ENCODE measurements at regions not wholly inside any gene's neighbourhood (a gene's known extent, or its start where the extent isn't known, plus 50 kb on each side); places are given as distances from the start of the nearest gene placed in this dataset.

DNA sequence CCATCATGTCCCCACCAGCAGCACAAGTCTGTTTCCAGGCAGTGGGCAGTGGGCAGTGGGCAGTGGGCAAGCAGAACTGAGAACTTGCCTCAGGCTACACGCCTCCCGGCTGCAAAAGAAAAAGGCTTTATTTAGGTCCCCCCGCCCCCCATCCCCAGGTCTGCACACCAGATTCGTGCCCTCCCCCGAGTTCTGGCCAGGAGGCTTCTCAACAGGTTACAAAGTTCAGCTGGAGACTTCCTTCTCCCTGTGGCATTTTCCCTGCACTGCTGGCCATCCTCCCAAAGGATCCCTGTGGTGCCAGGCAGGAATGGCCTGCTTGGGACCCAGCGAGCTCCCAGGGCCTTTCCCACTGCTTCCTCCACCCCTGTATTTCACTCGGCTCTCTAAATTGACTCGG is 97.0 kb upstream of the TRIM2 start:
- no peak for DNase-seq

DNA sequence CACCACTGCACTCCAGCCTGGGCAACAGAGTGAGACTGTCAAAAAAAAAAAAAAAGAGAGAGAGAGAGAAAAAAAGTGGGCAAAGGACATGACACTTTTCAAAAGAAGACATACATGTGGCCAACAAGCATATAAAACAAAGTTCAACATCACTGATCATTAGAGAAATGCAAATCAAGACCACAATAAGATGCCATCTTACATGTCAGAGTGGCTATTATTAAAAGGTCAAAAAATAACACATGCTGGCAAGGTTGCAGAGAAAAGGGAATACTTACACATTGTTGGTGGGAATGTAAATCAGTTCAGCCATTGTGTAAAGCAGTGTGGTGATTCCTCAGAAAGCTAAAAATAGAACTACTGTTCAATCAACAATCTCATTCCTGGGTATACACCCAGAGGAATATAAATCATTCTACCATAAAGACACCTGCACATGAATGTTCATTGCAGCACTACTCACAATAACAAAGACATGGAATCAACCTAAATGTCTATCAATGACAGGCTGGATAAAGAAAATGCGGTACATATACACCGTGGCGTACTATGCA is 94.9 kb upstream of the TRIM2 start:
- DNase-seq = no peak

DNA sequence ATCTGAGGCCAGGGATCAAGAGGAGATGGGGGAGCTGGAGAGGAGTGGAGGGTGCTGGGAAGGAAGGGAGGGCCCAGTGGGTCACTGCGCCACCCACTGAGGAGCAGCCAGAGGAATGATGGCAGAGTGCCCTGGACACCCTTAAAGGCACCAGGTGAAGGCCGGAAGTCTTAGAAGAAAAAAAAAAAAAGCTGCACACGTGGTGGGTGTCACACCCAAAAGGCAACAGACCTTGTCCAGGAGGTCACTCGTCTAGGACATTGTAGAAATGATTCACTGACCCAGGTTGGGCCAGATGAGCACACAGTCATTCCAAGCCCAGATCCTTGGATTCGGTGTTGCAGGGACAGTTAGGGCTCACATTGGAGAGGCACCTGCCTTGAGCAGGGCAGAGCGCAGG is 93.5 kb upstream of the TRIM2 start:
- no peak for DNase-seq

DNA sequence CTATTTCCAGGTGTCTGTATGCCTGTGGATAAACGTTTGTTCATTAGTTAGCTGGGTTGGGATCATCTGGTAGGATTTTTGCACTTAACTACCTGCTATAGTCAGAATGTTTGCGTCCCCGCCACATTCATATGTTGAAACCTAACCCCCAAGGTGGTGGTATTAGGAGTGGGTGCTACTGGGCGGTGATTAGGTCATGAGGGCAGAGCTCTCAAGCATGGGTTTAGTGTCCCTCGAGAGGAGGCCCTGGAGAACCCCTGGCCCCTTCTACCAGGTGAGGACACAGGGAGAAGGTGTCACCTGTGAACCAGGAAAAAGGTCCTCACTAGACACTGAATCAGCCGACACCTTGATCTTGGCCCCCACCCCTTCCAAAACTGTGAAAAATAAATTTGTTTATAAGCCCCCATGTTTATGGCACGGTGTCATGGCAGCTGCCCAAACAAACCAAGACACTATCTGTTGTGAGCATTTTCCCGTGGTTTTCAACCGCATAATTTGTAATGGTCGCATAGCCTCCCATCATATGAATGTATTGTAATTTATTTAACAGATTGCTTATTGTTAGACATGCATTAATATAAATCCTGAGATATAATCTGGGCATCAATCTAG is 92.7 kb upstream of the TRIM2 start:
- DNase-seq = no peak

DNA sequence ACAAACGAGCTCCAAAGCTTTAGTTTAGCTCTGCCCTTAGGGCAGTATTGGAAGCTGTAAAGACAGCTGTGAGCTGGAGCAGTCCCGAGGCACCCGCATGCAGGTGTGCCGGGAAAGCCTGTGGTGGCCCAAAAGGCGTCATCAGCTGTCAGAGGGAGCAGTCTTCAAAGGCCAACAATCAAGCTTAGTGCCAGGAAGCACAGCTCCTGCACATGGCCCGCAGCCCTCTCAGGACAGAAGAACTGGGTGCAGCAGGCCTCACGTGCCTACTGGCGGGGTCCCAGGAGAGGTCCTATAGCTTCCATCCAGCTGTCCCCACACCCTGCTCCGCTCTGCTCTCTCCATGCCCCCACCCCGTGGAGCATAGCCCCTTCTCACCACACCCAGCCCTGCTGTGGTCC is 92.2 kb upstream of the TRIM2 start:
- DNase-seq = no peak

GRCh38 chr4:153113061-153113837 is 91.0 kb upstream of the TRIM2 start:
- no peak for DNase-seq

- DNase-seq = no peak
These were observed 90.5 kb upstream of the TRIM2 start for GRCh38 chr4:153113838-153114105.

DNA sequence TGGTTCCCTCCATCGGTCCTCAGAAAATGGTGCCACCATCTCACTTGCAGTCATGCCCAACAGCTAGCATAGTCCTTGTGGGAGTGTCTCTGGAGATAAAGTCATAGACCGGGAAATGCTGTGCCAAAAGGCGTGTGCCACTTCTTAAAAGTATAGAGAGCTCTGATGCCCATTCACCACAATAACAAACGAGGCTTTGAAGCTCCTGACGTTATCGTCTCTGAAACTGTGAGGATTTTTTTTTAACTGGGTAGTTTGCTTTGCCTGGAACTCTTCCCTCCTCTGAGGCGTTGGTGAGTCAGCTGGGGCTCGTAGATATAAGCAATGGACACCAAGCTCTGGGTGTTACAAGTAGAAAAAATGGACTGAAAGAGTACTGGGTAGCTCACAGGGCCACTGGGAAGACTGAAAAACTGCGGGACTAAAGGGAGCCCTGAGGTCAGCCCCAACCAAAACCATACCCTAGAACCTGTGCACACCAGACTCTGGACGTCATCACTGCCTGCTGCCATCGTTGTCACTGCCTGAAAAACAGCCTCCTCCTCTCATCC is 89.4 kb upstream of the TRIM2 start:
- DNase-seq = no peak

DNA sequence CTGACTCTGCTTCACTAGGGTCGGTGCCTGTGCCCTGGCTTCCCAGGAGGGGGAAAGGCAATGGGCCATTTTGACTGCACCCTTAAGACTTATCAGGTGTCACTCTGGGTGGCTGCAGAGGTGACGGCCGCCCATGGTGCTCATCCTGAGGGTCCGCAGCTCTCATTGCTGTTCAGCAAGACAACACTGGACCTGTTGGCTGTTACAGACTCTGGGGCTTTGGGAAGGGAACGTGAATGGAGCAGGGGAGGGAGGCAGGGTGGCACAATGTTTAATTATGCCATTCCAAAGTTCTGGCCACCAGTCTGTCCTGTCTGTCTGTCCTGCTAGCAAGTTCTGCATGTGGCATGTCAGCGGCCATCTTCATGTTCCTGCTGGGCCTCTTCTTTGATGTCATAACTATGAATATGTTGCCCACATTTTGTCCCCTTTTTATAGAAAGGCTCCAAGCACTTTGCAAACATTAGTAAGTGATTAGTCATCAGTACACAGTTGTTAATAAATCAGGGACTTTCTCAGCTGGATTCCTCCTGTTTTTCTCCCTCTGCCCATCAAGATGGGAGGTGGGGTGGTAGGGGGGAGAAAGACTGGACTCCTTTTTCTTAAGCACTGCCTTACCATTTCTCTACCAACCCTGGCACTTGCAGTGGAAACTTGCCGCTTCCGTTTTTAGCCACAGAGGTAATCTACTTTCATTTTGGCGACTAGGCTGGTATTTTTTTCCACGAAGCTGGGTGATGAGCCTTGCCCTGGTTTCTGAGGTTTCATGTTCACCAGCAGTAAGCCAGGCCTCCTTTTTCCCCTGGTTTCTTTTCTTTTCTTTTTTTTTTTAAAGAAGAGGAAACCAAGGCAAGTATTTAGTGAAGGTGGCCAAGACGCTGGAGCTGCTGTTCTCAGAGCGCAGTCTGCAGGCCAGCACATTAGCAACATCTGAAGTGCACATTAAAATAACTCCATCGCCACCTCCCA is 88.6 kb upstream of the TRIM2 start:
- no peak for DNase-seq

DNA sequence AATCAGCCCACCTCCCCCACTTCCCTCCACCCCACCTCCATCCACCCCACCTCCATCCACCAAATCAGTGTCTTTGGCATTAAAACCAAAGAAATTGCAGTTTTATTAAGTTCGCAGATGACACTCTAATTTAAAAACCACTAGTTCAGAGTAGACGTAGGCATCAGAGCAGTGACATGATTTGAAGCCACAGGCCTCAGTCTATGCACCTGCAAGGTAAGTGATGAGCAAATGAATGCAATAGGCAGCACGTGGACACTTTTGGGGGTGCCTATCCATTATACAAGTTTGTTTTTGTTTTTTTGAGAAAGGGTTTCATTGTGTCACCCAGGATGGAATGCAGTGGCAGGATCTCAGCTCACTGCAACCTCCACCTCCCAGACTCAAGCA is 88.0 kb upstream of the TRIM2 start:
- DNase-seq = no peak

GRCh38 chr4:153116801-153117200 is 87.4 kb upstream of the TRIM2 start:
- DNase-seq = no peak

- DNase-seq = no peak
These were observed 86.7 kb upstream of the TRIM2 start for GRCh38 chr4:153117554-153117953.

- no peak for DNase-seq
These were observed 84.6 kb upstream of the TRIM2 start for GRCh38 chr4:153119626-153120025.

GRCh38 chr4:153120235-153120634 is 84.0 kb upstream of the TRIM2 start:
- no peak for DNase-seq

DNA sequence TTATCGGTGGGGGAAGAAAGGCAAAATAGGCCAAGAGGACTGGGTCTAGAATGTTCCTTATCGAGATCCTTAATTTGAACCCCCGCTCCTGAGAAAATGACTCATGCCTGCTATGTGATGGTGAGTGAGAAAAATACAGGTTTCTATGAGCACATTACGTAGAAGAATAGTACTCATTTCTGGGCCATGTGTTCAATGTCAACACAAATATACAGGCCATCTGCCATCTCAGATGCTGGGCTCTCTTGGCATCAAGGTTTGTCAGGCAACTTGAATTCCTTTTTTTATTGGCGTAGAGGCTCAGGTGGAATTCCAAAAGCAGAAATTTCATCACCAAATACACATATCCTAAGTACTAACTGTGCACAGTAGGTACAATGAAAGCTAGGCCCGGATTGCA is 81.4 kb upstream of the TRIM2 start:
- DNase-seq = no peak

DNA sequence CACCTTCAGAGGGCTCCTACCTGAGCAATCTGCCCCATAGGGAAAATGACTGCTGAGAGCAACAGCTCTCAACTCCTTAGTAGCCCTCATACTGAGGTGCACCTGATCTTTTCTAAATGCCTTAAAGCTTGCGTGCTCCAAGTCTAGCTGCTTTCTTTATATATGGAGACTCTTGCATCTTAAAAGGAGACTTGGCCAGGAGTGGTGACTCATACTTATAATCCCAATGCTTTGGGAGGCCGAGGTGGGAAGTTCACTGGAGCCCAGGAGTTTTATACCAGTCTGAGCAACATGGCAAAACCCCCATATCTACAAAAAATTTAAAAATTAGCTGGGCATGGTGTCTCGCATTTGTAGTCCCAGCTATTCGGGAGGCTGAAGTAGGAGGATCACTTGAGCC is 78.1 kb upstream of the TRIM2 start:
- no peak for DNase-seq

DNA sequence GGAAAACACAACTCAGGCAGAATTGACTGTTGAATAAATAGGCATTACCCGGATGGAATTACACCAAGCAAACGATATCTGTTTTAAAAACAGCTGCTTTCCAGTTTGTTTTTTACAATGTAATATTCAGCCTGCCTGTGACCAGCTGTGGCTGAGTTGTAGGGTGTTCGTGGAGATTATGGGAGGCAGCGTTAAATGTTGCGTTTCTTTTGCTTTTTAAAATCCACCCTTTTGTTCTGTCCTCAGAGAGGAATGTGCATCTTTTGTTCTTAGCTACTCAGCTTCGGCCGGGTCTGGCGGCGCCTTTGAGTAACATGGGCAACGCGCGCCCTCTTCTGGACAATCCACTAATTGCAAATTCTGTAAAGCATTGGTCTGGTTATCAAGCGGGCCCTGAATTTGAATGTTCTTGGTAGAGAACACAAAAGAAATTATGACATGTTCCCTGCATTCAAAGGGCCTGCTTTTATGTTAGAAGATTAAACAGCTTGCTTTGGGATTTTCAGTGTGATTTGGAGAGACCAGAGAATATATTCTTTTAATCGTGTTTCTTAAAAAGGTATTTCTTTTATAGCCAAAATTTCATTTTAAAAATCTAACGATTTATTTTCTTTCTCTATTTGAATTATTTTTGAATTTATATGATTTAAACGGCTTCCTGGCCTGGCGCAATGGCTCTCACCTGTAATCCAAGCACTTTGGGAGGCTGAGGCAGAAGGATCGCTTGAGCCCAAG is 76.3 kb upstream of the TRIM2 start:
- DNase-seq = peak; percentile 12

DNA sequence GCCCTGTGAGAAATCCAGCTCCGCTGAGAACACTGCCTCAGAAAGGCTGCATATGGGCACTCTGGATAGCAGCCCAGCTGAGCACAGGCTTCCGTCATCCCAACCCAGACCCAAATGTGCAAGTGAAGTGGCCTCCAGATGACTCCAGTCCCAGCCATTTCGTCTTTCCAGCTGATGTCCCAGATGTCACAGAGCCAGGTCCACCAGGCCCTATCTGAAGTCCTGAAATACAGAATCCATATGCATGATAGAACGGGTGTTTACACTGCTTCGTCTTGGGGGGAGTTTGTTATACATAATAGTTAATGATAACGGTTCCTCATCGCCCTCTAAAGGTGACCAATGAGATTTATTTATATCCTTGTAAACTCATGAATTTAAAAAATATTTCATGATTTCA is 72.6 kb upstream of the TRIM2 start:
- no peak for DNase-seq

- DNase-seq = no peak
These were observed 67.1 kb upstream of the TRIM2 start for GRCh38 chr4:153137159-153137558.

- no peak for DNase-seq
These were observed 66.3 kb upstream of the TRIM2 start for GRCh38 chr4:153137677-153138630.

DNA sequence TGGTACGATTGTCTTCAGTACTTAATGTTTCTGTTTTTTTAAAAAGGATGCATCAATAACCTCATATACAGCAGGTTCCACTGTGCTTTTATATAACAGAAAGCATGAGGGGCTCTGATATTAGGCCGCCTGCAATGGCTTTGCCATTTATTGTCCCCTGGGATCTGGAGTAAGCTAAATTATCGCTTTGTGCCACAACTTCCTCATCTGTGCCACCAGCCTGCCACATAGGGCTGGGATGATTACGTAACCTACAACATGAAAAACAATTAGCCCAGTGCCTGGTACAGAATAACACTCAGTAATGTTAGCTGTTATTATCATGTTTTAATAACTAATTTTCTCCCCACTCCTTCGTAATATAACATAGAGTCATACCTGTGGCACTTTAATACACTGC is 65.5 kb upstream of the TRIM2 start:
- no peak for DNase-seq
